ENCODE measurements at regions not wholly inside any gene's neighbourhood (a gene's known extent, or its start where the extent isn't known, plus 50 kb on each side); places are given as distances from the start of the nearest gene placed in this dataset.

GRCh38 chr18:14924226-14924625 is 176.3 kb downstream of the ANKRD30B start:
- DNase-seq: no peak
- Histone ChIP-seq H3K27me3 (no peaks in the 10 kb centered on the region), H3K4me3 (no peak overlapping the region), H3K4me1 (no peaks in the 10 kb centered on the region), H3K27ac (no peak overlapping the region), H3K36me3 (no peaks in the 10 kb centered on the region), H3K9me3 (no peaks in the 10 kb centered on the region)
- TF ChIP-seq, protein P1, sequence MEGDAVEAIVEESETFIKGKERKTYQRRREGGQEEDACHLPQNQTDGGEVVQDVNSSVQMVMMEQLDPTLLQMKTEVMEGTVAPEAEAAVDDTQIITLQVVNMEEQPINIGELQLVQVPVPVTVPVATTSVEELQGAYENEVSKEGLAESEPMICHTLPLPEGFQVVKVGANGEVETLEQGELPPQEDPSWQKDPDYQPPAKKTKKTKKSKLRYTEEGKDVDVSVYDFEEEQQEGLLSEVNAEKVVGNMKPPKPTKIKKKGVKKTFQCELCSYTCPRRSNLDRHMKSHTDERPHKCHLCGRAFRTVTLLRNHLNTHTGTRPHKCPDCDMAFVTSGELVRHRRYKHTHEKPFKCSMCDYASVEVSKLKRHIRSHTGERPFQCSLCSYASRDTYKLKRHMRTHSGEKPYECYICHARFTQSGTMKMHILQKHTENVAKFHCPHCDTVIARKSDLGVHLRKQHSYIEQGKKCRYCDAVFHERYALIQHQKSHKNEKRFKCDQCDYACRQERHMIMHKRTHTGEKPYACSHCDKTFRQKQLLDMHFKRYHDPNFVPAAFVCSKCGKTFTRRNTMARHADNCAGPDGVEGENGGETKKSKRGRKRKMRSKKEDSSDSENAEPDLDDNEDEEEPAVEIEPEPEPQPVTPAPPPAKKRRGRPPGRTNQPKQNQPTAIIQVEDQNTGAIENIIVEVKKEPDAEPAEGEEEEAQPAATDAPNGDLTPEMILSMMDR (IDR thresholded peaks at IDR 0.05): no peak
- ATAC-seq: no peak
- intact Hi-C loops (cut with DNase I): no loop called here

- Histone ChIP-seq H3K27me3 (no peaks in the 10 kb centered on the region), H3K36me3 (no peaks in the 10 kb centered on the region), H3K4me1 (no peaks in the 10 kb centered on the region), H3K4me3 (no peak overlapping the region), H3K9me3 (no peaks in the 10 kb centered on the region), H3K27ac (no peak overlapping the region)
- intact Hi-C loops (cut with DNase I): no loop called here
- ATAC-seq (no peak), DNase-seq (no peak)
- TF ChIP-seq, protein P1 (IDR thresholded peaks at IDR 0.05): no peak
Measured at GRCh38 chr18:14925281-14925709, 177.3 kb downstream of the ANKRD30B start.

GRCh38 chr18:14927701-14928100 is 179.7 kb downstream of the ANKRD30B start:
- TF ChIP-seq, protein P1 (IDR thresholded peaks at IDR 0.05): no peak
- Histone ChIP-seq H3K27me3 (no peaks in the 10 kb centered on the region), H3K4me3 (no peak overlapping the region), H3K36me3 (no peaks in the 10 kb centered on the region), H3K4me1 (no peaks in the 10 kb centered on the region), H3K9me3 (no peaks in the 10 kb centered on the region), H3K27ac (no peak overlapping the region)
- ATAC-seq: no peak
- DNase-seq: no peak
- intact Hi-C loops (cut with DNase I): no loop called here

- Histone ChIP-seq H3K27ac (no peak overlapping the region), H3K9me3 (no peaks in the 10 kb centered on the region), H3K27me3 (no peaks in the 10 kb centered on the region), H3K4me1 (no peaks in the 10 kb centered on the region), H3K4me3 (no peak overlapping the region), H3K36me3 (no peaks in the 10 kb centered on the region)
- DNase-seq (no peak), ATAC-seq (no peak)
- TF ChIP-seq, protein P1 (IDR thresholded peaks at IDR 0.05): no peak
- intact Hi-C loops (cut with DNase I): no loop called here
Measured at GRCh38 chr18:14928396-14928795, 180.4 kb downstream of the ANKRD30B start.

- ATAC-seq (no peak), DNase-seq (no peak)
- no peak overlapping the region for H3K27ac ChIP-seq
- TF ChIP-seq, protein P1 (IDR thresholded peaks at IDR 0.05): no peak
- no peaks in the 10 kb centered on the region for H3K4me1 ChIP-seq
- H3K36me3 ChIP-seq: no peaks in the 10 kb centered on the region
- no peaks in the 10 kb centered on the region for H3K27me3 ChIP-seq
- intact Hi-C loops (cut with DNase I): no loop called here
- no peak overlapping the region for H3K4me3 ChIP-seq
- H3K9me3 ChIP-seq: no peaks in the 10 kb centered on the region
Measured at GRCh38 chr18:14930076-14930475, 182.1 kb downstream of the ANKRD30B start.
